Activated naive CD4-positive, alpha-beta T cell (primary cell): ENCODE measurements at regions not wholly inside any gene's neighbourhood (a gene's known extent, or its start where the extent isn't known, plus 50 kb on each side); places are given as distances from the start of the nearest gene placed in this dataset.

Source experiments
- DNase-seq, 4 experiments: peaks; one replicate each; lab custom pipeline; 2025; lab: John Stamatoyannopoulos, UW

- no peak for DNase-seq
Measured at GRCh38 chr9:119088002-119088547, 281.2 kb downstream of the BRINP1 start.

GRCh38 chr9:119091074-119091473 is 278.2 kb downstream of the BRINP1 start:
- no peak for DNase-seq

DNA sequence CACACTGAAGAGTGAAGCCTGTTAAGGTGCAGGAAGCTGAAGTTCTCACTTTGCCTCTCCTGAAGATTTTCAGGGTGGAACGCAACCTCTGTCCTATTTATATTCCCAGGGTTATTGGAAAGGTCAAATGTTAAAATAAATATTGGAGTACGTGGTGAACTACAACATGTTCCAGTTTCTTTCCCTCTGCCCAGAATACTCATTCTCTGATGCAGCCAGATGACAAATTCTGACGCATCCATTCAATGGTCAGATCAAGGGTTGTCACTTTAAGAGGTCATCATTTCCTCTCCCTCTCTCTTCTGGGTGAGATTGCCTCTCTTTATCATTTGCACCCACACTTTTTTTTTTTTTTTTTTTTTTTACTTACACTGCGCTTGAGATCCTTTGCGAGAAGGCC is 277.1 kb downstream of the BRINP1 start:
- DNase-seq = no peak

DNA sequence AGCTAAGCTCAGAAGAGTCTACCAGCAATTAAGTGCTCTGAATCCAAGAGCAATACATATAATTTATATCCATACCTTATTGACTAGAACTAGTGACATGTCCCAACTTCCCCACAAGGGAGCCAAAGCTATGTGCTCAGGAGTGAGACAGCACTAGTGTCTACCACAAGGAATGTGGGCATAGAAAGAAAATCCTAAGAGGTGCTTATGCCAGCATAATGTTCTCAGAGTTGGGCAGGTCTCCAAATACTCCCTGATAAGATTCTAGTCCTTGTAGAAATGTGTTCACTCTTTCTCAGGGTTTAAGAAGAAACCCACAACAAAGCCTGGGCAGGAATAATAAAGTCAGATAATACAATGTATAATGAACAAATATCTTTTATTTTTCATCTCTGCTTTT is 275.1 kb downstream of the BRINP1 start:
- no peak for DNase-seq

- DNase-seq = no peak
Measured at GRCh38 chr9:119095072-119095471, 274.2 kb downstream of the BRINP1 start.

GRCh38 chr9:119101048-119101447 is 268.2 kb downstream of the BRINP1 start:
- DNase-seq = no peak

GRCh38 chr9:119114681-119115080 is 254.6 kb downstream of the BRINP1 start:
- DNase-seq = no peak
